HUES48 (cell line): ENCODE measurements at regions not wholly inside any gene's neighbourhood (a gene's known extent, or its start where the extent isn't known, plus 50 kb on each side); places are given as distances from the start of the nearest gene placed in this dataset.

Experiments
- H3K27ac ChIP-seq: one replicate; pipeline ENCODE4 v1.7.0; 2013; ENCODE audit warnings: low read depth, low read length, inconsistent platforms
- H3K27me3 ChIP-seq: 2 replicates; pipeline ENCODE4 v1.6.1; 2013; ENCODE audit warnings: mild to moderate bottlenecking, low read length; ENCODE audit not compliant: control insufficient read depth, insufficient read depth
- H3K36me3 ChIP-seq: 2 replicates; pipeline ENCODE4 v1.6.1; 2013; ENCODE audit warnings: low read length; ENCODE audit not compliant: control insufficient read depth, insufficient read depth
- H3K4me1 ChIP-seq: 2 replicates; pipeline ENCODE4 v1.6.1; 2013; ENCODE audit warnings: mild to moderate bottlenecking, low read length; ENCODE audit not compliant: control insufficient read depth, insufficient read depth
- H3K4me3 ChIP-seq: 2 replicates; pipeline ENCODE4 v1.5.1; 2013; ENCODE audit warnings: mild to moderate bottlenecking, low read depth, low read length
- H3K9ac ChIP-seq: 2 replicates; pipeline ENCODE4 v1.6.1; 2013; ENCODE audit warnings: mild to moderate bottlenecking, low read depth, low read length, moderate library complexity
- H3K9me3 ChIP-seq: 2 replicates; pipeline ENCODE4 v1.6.1; 2013; ENCODE audit warnings: low read length; ENCODE audit not compliant: control insufficient read depth, insufficient read depth

DNA sequence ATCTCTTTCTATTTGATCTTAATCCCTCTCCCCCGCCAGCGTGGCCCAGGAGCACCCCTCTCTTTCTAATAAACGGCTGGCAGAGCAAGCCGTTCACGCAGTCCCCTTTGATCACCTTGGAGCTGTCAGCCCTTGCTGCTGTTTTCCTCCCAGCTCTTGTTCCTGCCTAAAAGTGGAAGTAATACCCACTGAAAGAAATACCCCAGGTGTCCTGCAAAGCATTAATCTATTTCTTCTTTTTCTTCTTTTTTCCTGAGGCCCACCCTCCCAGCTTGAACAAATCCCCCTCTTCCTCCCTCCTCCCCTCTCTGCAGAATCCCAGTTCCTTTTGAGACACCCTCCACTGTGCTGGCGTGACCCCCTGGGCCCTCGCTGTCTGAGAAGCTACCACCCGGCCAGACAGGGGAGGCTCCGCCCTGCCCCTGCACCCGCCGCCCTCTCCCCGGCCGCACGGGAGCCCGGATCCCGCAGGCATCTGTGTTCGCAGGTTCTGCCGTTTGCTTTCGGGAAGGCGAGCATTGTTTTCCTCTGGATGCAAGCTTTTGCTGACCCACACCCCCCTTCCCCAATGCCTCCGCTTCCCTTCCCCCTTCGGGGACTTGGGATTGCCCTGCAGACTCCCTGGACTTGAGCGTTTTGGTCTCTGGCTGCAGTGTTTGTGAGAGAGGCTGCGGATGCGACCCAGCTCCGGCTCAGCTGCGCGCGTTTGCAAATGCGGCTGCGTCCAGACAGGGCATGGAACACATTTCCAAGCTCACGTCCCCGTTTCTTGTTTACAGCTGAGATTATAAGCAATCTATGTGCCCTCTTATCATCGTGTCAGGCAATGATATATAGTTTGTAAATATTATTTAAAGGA is 631.5 kb downstream of the NYAP2 start:
- Histone ChIP-seq H3K36me3 (no peaks in the 10 kb centered on the region), H3K9me3 (no peaks in the 10 kb centered on the region), H3K4me3 (peak overlapping the region; percentile 76), H3K27me3 (no peaks in the 10 kb centered on the region), H3K4me1 (peaks cover 19% of the 10 kb centered on the region), H3K9ac (peak overlapping the region; percentile 82), H3K27ac (peak overlapping the region; percentile 90)

- Histone ChIP-seq H3K27ac (peak overlapping the region; percentile 56), H3K4me1 (peaks cover 19% of the 10 kb centered on the region), H3K9ac (no peak overlapping the region), H3K4me3 (peak overlapping the region; percentile 76), H3K27me3 (no peaks in the 10 kb centered on the region), H3K36me3 (no peaks in the 10 kb centered on the region), H3K9me3 (no peaks in the 10 kb centered on the region)
Measured at GRCh38 chr2:226030369-226030768, 630.9 kb downstream of the NYAP2 start.

DNA sequence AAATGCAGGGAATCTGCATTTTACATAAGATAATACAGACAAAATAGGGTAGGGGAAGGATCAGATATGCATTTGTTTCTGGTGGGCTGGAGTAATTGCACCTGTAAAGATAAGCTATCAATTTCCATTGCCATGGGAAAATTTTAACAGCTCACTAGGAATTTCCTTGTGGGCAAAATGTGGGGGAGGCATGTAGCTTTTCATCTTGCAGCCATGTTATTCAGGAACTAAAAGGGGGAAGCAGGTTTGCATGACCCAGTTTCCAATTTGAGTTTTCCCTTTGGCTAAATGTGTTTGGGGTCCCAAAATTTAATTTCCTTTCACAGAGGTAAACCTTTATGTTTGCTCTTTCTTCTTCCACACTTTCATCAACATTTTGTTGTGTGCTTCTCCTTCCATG is 624.4 kb downstream of the NYAP2 start:
- no peaks in the 10 kb centered on the region for H3K4me1 ChIP-seq
- no peak overlapping the region for H3K4me3 ChIP-seq
- H3K27me3 ChIP-seq = no peaks in the 10 kb centered on the region
- H3K27ac ChIP-seq = no peak overlapping the region
- H3K36me3 ChIP-seq = no peaks in the 10 kb centered on the region
- H3K9ac ChIP-seq = no peak overlapping the region
- H3K9me3 ChIP-seq = peaks cover 6% of the 10 kb centered on the region

DNA sequence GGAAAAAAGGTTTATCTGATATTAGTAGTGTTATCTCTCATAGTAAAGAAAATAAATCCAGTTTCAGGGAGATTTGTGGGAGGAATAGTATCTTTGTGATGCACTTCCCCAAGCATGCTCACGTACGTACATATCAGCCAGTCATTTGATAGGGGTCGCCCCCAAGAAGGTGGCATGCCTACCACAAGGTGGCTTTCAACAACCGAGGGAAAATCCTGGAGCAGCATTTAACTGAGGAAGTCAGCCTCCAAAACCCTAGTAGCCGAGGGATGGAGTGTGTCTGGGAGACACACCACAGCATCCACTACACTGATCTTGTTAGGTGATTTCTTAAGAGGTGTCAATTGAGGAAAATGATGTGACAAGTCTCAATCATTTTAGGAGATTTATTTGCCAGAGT is 623.9 kb downstream of the NYAP2 start:
- Histone ChIP-seq H3K27me3 (no peaks in the 10 kb centered on the region), H3K27ac (no peak overlapping the region), H3K9me3 (peaks cover 12% of the 10 kb centered on the region), H3K9ac (no peak overlapping the region), H3K4me3 (no peak overlapping the region), H3K4me1 (no peaks in the 10 kb centered on the region), H3K36me3 (no peaks in the 10 kb centered on the region)

GRCh38 chr2:226020956-226021355 is 621.4 kb downstream of the NYAP2 start:
- no peak overlapping the region for H3K27ac ChIP-seq
- peaks cover 17% of the 10 kb centered on the region for H3K9me3 ChIP-seq
- no peaks in the 10 kb centered on the region for H3K27me3 ChIP-seq
- H3K9ac ChIP-seq = no peak overlapping the region
- no peaks in the 10 kb centered on the region for H3K36me3 ChIP-seq
- H3K4me1 ChIP-seq = peaks cover 4% of the 10 kb centered on the region; the same call in 1 of the 2 replicates
- no peak overlapping the region for H3K4me3 ChIP-seq

- Histone ChIP-seq H3K4me1 (peaks cover 4% of the 10 kb centered on the region; the same call in 1 of the 2 replicates), H3K9me3 (peaks cover 17% of the 10 kb centered on the region), H3K27me3 (no peaks in the 10 kb centered on the region), H3K27ac (no peak overlapping the region), H3K4me3 (no peak overlapping the region), H3K9ac (no peak overlapping the region), H3K36me3 (no peaks in the 10 kb centered on the region)
Measured at GRCh38 chr2:226020176-226020575, 620.7 kb downstream of the NYAP2 start.

GRCh38 chr2:226018641-226019040 is 619.1 kb downstream of the NYAP2 start:
- Histone ChIP-seq H3K36me3 (no peaks in the 10 kb centered on the region), H3K9me3 (peaks cover 12% of the 10 kb centered on the region), H3K27ac (no peak overlapping the region)

DNA sequence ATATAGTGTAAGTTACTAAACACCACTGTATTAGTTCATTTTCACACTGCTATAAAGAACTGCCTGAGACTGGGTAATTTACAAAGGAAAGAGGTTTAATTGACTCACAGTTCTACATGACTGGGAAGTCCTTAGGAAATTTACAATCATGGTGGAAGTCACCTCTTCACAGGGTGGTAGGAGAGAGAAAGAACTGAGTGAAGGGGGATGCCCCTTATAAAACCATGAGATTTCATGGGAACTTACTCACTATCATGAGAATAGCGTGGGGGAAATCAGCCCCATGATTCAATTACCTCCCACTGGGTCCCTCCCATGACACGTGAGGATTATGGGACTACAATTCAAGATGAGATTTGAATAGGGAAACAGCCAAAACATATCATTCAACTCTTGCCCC is 618.0 kb downstream of the NYAP2 start:
- Histone ChIP-seq H3K9me3 (peaks cover 12% of the 10 kb centered on the region), H3K4me3 (no peak overlapping the region), H3K27me3 (no peaks in the 10 kb centered on the region), H3K4me1 (peaks cover 4% of the 10 kb centered on the region; the same call in 1 of the 2 replicates), H3K27ac (no peak overlapping the region), H3K36me3 (no peaks in the 10 kb centered on the region), H3K9ac (no peak overlapping the region)

More at GRCh38 chr2:226018641-226019040, 619.1 kb downstream of the NYAP2 start:
- H3K4me3 ChIP-seq = no peak overlapping the region
- no peaks in the 10 kb centered on the region for H3K27me3 ChIP-seq
- H3K9ac ChIP-seq = no peak overlapping the region
- peaks cover 4% of the 10 kb centered on the region; the same call in 1 of the 2 replicates for H3K4me1 ChIP-seq

- Histone ChIP-seq H3K27me3 (no peaks in the 10 kb centered on the region), H3K9me3 (peaks cover 12% of the 10 kb centered on the region), H3K27ac (no peak overlapping the region), H3K9ac (no peak overlapping the region), H3K4me1 (peaks cover 4% of the 10 kb centered on the region; the same call in 1 of the 2 replicates), H3K4me3 (no peak overlapping the region), H3K36me3 (no peaks in the 10 kb centered on the region)
Measured at GRCh38 chr2:226017107-226017506, 617.6 kb downstream of the NYAP2 start.

DNA sequence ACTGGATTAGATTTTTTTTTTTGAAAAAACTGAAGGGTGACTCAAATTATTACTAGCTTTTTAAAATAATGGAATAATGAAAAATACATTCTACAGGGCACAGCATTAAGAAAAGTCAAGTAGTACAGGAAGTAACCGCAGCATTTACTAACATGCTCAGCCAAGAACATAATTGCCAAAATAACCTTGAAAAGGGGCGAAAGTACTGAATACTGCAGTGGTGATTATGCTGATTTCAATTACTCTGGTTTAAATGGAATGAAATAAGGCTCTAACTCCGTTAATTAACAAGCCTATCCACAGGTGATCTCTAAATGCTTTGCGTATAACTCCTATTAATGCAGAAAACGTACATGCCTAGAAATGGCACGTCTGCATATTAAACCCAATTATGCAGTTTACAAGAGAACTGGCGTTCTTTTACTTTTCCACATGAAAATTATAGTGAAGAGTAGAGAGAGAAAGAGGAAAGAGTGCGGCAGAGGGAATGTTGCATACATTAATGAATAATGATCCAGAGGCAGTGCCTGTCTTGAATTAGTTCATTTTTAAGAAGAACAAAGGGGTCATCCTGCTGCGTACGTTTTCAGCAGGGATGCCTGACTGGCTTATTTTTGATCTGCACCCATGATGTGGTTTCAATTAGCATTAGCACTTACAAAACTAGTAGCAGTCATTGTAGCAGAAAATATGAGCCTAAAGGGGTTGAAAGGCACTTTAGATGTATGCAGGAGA is 612.4 kb downstream of the NYAP2 start:
- no peaks in the 10 kb centered on the region for H3K27me3 ChIP-seq
- H3K9ac ChIP-seq = no peak overlapping the region
- no peaks in the 10 kb centered on the region for H3K9me3 ChIP-seq
- peaks cover 4% of the 10 kb centered on the region; the same call in 1 of the 2 replicates for H3K4me1 ChIP-seq
- no peak overlapping the region for H3K27ac ChIP-seq
- H3K4me3 ChIP-seq = no peak overlapping the region
- H3K36me3 ChIP-seq = no peaks in the 10 kb centered on the region

GRCh38 chr2:226002438-226002837 is 602.9 kb downstream of the NYAP2 start:
- no peak overlapping the region for H3K27ac ChIP-seq
- no peaks in the 10 kb centered on the region for H3K9me3 ChIP-seq
- H3K27me3 ChIP-seq = no peaks in the 10 kb centered on the region
- H3K4me1 ChIP-seq = no peaks in the 10 kb centered on the region
- no peak overlapping the region for H3K4me3 ChIP-seq
- H3K9ac ChIP-seq = no peak overlapping the region
- H3K36me3 ChIP-seq = no peaks in the 10 kb centered on the region
